HepG2 (cell line): ENCODE measurements at regions not wholly inside any gene's neighbourhood (a gene's known extent, or its start where the extent isn't known, plus 50 kb on each side); places are given as distances from the start of the nearest gene placed in this dataset.

Experiments
- POLR2A ChIP-seq, 2 experiments: IDR thresholded peaks; 2 replicates each; pipeline ENCODE4 v1.6.1; 2011; ENCODE audit warnings: low read depth in 2 of 2, low read length in 2 of 2, mild to moderate bottlenecking in 1 of 2, moderate library complexity in 1 of 2; ENCODE audit not compliant: insufficient read depth in 1 of 2
- SP1 ChIP-seq, 2 experiments: fragments of 450-650 bp in 1 of 2; sonication (generic) in 1 of 2; formaldehyde crosslinking in 1 of 2; IDR thresholded peaks; 2 replicates each; pipeline versions ENCODE4 v1.4.0 to v1.6.1; 2016 to 2020; ENCODE audit warnings: missing genetic modification reagents in 1 of 2
- SRSF9 ChIP-seq: fragments of 200-400 bp; formaldehyde crosslinking; IDR thresholded peaks from 2 replicates; pipeline ENCODE4 v1.6.1; 2018; ENCODE audit warnings: borderline replicate concordance, mild to moderate bottlenecking, low read depth, low read length; ENCODE audit not compliant: insufficient read depth, poor library complexity, severe bottlenecking
- TF ChIP-seq, protein P1 (sequence below): IDR thresholded peaks from 2 replicates; pipeline ENCODE4 v1.6.1; 2018; ENCODE audit warnings: missing genetic modification reagents, mild to moderate bottlenecking, missing compliant biosample characterization
- TF ChIP-seq, protein P2 (sequence below): sonication (generic); formaldehyde crosslinking; IDR thresholded peaks from 2 replicates; pipeline ENCODE4 v1.9.0; 2022; ENCODE audit warnings: low read depth, missing genetic modification reagents
- TF ChIP-seq, protein P3 (sequence below): sonication (generic); formaldehyde crosslinking; IDR thresholded peaks from 2 replicates; pipeline ENCODE4 v1.4.0; 2020; ENCODE audit warnings: missing genetic modification reagents
- TF ChIP-seq, protein P4 (sequence below): sonication (generic); formaldehyde crosslinking; IDR thresholded peaks from 2 replicates; pipeline ENCODE4 v1.5.0; 2020; ENCODE audit warnings: mild to moderate bottlenecking, missing genetic modification reagents, moderate library complexity
- TF ChIP-seq, protein P5 (sequence below): sonication (generic); formaldehyde crosslinking; IDR thresholded peaks from 2 replicates; pipeline ENCODE4 v1.4.0; 2020; ENCODE audit warnings: missing genetic modification reagents

DNA sequence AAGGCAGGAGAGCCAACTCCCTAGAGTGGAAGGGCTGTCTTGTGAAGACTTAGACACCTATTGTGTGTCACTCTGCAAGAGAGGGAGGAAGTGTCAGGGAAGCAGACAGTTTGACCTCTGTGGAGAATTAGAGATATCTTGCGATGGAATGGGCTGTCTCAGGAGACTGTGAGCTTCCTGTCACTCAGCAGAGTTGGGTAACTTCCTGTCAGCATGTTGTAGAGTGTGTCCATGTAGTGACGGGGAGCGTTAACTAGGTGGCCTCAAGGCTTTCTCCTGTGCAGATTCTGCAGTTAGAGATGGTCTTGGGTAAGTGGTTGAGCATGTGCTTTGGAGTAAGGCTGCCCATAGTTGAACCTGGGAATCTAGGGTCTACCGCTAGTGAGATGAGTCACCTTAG, 136.5 kb downstream of the KIF4B start:
- TF ChIP-seq SRSF9 (no peak), POLR2A (IDR thresholded peaks at IDR 0.05; ENCODE audit: insufficient read depth in 1 of 2, low read depth in 2 of 2, low read length in 2 of 2) (no peak), SP1 (IDR thresholded peaks at IDR 0.05) (no peak), SP1 (CRISPR knock-in tag; IDR thresholded peaks at IDR 0.05) (no peak)
- TF ChIP-seq, protein P1, sequence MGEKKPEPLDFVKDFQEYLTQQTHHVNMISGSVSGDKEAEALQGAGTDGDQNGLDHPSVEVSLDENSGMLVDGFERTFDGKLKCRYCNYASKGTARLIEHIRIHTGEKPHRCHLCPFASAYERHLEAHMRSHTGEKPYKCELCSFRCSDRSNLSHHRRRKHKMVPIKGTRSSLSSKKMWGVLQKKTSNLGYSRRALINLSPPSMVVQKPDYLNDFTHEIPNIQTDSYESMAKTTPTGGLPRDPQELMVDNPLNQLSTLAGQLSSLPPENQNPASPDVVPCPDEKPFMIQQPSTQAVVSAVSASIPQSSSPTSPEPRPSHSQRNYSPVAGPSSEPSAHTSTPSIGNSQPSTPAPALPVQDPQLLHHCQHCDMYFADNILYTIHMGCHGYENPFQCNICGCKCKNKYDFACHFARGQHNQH (CRISPR knock-in tag): no peak
- TF ChIP-seq, protein P2, sequence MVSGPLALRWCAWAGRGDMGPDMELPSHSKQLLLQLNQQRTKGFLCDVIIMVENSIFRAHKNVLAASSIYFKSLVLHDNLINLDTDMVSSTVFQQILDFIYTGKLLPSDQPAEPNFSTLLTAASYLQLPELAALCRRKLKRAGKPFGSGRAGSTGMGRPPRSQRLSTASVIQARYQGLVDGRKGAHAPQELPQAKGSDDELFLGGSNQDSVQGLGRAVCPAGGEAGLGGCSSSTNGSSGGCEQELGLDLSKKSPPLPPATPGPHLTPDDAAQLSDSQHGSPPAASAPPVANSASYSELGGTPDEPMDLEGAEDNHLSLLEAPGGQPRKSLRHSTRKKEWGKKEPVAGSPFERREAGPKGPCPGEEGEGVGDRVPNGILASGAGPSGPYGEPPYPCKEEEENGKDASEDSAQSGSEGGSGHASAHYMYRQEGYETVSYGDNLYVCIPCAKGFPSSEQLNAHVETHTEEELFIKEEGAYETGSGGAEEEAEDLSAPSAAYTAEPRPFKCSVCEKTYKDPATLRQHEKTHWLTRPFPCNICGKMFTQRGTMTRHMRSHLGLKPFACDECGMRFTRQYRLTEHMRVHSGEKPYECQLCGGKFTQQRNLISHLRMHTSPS (CRISPR knock-in tag): no peak
- TF ChIP-seq, protein P3, sequence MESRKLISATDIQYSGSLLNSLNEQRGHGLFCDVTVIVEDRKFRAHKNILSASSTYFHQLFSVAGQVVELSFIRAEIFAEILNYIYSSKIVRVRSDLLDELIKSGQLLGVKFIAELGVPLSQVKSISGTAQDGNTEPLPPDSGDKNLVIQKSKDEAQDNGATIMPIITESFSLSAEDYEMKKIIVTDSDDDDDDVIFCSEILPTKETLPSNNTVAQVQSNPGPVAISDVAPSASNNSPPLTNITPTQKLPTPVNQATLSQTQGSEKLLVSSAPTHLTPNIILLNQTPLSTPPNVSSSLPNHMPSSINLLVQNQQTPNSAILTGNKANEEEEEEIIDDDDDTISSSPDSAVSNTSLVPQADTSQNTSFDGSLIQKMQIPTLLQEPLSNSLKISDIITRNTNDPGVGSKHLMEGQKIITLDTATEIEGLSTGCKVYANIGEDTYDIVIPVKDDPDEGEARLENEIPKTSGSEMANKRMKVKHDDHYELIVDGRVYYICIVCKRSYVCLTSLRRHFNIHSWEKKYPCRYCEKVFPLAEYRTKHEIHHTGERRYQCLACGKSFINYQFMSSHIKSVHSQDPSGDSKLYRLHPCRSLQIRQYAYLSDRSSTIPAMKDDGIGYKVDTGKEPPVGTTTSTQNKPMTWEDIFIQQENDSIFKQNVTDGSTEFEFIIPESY (CRISPR knock-in tag): no peak
- TF ChIP-seq, protein P4, sequence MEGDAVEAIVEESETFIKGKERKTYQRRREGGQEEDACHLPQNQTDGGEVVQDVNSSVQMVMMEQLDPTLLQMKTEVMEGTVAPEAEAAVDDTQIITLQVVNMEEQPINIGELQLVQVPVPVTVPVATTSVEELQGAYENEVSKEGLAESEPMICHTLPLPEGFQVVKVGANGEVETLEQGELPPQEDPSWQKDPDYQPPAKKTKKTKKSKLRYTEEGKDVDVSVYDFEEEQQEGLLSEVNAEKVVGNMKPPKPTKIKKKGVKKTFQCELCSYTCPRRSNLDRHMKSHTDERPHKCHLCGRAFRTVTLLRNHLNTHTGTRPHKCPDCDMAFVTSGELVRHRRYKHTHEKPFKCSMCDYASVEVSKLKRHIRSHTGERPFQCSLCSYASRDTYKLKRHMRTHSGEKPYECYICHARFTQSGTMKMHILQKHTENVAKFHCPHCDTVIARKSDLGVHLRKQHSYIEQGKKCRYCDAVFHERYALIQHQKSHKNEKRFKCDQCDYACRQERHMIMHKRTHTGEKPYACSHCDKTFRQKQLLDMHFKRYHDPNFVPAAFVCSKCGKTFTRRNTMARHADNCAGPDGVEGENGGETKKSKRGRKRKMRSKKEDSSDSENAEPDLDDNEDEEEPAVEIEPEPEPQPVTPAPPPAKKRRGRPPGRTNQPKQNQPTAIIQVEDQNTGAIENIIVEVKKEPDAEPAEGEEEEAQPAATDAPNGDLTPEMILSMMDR (CRISPR knock-in tag): no peak
- TF ChIP-seq, protein P5, sequence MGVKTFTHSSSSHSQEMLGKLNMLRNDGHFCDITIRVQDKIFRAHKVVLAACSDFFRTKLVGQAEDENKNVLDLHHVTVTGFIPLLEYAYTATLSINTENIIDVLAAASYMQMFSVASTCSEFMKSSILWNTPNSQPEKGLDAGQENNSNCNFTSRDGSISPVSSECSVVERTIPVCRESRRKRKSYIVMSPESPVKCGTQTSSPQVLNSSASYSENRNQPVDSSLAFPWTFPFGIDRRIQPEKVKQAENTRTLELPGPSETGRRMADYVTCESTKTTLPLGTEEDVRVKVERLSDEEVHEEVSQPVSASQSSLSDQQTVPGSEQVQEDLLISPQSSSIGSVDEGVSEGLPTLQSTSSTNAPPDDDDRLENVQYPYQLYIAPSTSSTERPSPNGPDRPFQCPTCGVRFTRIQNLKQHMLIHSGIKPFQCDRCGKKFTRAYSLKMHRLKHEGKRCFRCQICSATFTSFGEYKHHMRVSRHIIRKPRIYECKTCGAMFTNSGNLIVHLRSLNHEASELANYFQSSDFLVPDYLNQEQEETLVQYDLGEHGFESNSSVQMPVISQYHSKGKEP: no peak
